Adrenal gland (tissue), 9 donors: ENCODE measurements at regions not wholly inside any gene's neighbourhood (a gene's known extent, or its start where the extent isn't known, plus 50 kb on each side); places are given as distances from the start of the nearest gene placed in this dataset.

Source experiments
- DNase-seq, 7 donors: peaks; one replicate each; pipeline ENCODE4 v3.0.0-alpha.2; 2019 to 2020
- H3K27ac ChIP-seq, 5 donors: fragments of 200-600 bp; sonication (generic) in 4 of 5; 1 replicate in 3 of 5; 2 replicates in 2 of 5; pipeline versions ENCODE4 v1.5.1 to v1.8.0; 2016 to 2020; ENCODE audit warnings: mild to moderate bottlenecking in 1 of 5
- H3K27me3 ChIP-seq: fragments of 200-600 bp; 2 replicates; pipeline ENCODE4 v1.8.0; 2021
- H3K36me3 ChIP-seq, 2 donors: fragments of 200-600 bp; replicated peaks in 1 of 2; 1 replicate in 1 of 2; 2 replicates in 1 of 2; pipeline versions ENCODE4 v1.5.1 to v1.8.0; 2018 to 2022
- H3K4me1 ChIP-seq, 2 donors: fragments of 200-600 bp; replicated peaks in 1 of 2; 1 replicate in 1 of 2; 2 replicates in 1 of 2; pipeline versions ENCODE4 v1.5.1 to v1.8.0; 2018 to 2021
- H3K4me3 ChIP-seq, 4 donors: fragments of 200-600 bp; sonication (generic) in 3 of 4; one replicate each; pipeline ENCODE4 v1.5.1; 2016 to 2018
- H3K9me3 ChIP-seq, 3 donors: fragments of 200-600 bp; sonication (generic) in 1 of 3; replicated peaks in 1 of 3; 1 replicate in 2 of 3; 2 replicates in 1 of 3; pipeline versions ENCODE4 v1.5.1 to v1.8.0; 2016 to 2021
- POLR2A ChIP-seq, 2 donors: fragments of 450-650 bp; IDR thresholded peaks; one replicate each; pipeline ENCODE4 v1.6.1; 2017; ENCODE audit warnings: antibody characterized with exemption in 2 of 2, mild to moderate bottlenecking in 2 of 2, moderate library complexity in 1 of 2
- WGBS, 4 donors: extraction: QIAGEN DNeasy Blood & Tissue Kit in 2 of 4; methylation state at CpG; one replicate each; pipeline versions ENCODE4 v1.1.5 to v1.1.7; 2013 to 2017; 5-methylcytosine and 5-hydroxymethylcytosine counted together
- intact Hi-C, 2 donors: fragments of 100-400 bp; cut with DNase I; formaldehyde crosslinking; loops; one replicate each; pipeline versions ENCODE4 v1.14.1 to v1.15.0; 2022 to 2023
- TF ChIP-seq, protein P1 (sequence below), 6 experiments: fragments of 450-650 bp in 4 of 6; fragments of 200-600 bp in 2 of 6; sonication (generic) in 1 of 6; IDR thresholded peaks; 1 replicate in 5 of 6; 2 replicates in 1 of 6; pipeline versions ENCODE4 v1.5.1 to v1.8.0; 2016 to 2021; ENCODE audit warnings: antibody characterized with exemption in 6 of 6, mild to moderate bottlenecking in 2 of 6, moderate library complexity in 1 of 6
- donor health status: healthy with polysubstance abuse.
- donor health status: Bipolar disorder and iron deficiency.
- donor health status: DM: yes; HTN: yes; CAD: no.
- donor health status: DM: no; HTN: no; CAD: no.
- donor health status: DM: no; HTN: no; CAD: no.

DNA sequence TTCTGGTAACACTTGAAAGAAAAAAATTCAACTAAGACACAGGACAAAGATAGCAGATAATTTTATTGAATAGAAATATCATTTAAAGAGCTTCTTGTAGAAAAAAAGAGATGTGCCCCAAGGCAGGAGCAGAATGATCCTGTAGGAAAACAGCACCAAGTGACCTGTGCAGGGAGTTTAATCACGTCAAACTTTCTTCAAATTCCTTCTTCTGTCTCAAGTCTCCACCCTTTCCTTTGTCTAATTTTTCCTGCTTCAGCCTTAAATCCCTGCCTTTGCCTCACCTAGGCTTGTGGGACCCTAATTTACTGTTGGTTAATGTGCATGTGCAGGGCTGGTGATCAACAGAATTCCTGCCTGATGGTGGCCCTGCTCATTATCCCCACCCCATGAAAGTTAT is 481.4 kb downstream of the IPMK start:
- H3K4me1 ChIP-seq: no peaks in the 10 kb centered on the region
- DNase-seq: no peak
- no peak overlapping the region for H3K4me3 ChIP-seq
- TF ChIP-seq POLR2A (IDR thresholded peaks at IDR 0.05): no peak
- TF ChIP-seq, protein P1, sequence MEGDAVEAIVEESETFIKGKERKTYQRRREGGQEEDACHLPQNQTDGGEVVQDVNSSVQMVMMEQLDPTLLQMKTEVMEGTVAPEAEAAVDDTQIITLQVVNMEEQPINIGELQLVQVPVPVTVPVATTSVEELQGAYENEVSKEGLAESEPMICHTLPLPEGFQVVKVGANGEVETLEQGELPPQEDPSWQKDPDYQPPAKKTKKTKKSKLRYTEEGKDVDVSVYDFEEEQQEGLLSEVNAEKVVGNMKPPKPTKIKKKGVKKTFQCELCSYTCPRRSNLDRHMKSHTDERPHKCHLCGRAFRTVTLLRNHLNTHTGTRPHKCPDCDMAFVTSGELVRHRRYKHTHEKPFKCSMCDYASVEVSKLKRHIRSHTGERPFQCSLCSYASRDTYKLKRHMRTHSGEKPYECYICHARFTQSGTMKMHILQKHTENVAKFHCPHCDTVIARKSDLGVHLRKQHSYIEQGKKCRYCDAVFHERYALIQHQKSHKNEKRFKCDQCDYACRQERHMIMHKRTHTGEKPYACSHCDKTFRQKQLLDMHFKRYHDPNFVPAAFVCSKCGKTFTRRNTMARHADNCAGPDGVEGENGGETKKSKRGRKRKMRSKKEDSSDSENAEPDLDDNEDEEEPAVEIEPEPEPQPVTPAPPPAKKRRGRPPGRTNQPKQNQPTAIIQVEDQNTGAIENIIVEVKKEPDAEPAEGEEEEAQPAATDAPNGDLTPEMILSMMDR (IDR thresholded peaks at IDR 0.05): no peak
- WGBS, 4 donors: 30 to 35% (median 34%) methylated on average over 1 of the region's 1 CpG
- H3K27me3 ChIP-seq: no peaks in the 10 kb centered on the region
- no peak overlapping the region for H3K27ac ChIP-seq
- intact Hi-C loops: no loop called here
- H3K9me3 ChIP-seq: no peaks in the 10 kb centered on the region
- no peaks in the 10 kb centered on the region for H3K36me3 ChIP-seq

DNA sequence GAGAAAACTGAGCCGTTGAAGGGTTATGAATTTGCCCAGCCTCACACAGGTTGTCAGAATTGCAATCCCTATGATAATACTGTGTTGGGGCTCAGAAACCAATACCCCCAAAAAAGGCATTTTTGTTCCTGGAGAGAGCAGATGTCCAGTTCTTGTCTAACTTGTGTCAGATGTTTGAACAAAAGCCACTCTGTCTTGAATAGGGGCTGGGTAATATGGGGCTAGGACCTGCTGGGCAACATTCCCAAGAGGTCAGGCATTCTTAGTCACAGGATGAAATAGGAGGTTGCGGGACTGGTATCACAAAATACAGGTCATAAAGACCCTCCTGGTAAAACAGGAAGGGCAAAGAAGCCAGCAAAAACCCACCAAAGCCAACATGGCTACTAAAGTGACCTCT is 482.1 kb downstream of the IPMK start:
- H3K36me3 ChIP-seq: no peaks in the 10 kb centered on the region
- H3K27ac ChIP-seq: no peak overlapping the region
- WGBS, 4 donors: 64 to 89% (median 80%) methylated on average over 2 of the region's 2 CpGs
- no peaks in the 10 kb centered on the region for H3K27me3 ChIP-seq
- no peaks in the 10 kb centered on the region for H3K4me1 ChIP-seq
- H3K4me3 ChIP-seq: no peak overlapping the region
- no peaks in the 10 kb centered on the region for H3K9me3 ChIP-seq
- no peak for DNase-seq
- TF ChIP-seq, protein P1 (IDR thresholded peaks at IDR 0.05): no peak
- no peak for TF ChIP-seq POLR2A (IDR thresholded peaks at IDR 0.05)
- intact Hi-C loops: no loop called here

DNA sequence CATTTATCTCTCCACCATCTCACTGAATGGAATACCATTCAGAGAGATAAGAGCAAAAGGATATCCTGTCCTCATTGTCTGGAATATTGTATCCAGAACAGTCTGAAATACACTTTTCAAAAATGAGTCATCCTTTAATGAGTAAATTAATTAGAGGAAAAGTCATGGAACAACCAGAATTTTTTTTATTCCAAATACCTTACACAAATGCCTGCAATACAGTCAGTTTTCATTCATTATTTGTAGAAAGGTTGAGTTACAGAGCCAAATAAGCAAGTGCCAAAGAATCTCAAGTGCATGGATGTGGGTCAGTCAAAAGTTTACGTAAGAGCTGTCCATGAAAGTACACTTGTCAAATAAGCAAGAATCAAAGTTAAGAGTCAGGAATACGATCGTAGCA is 482.6 kb downstream of the IPMK start:
- H3K4me3 ChIP-seq: no peak overlapping the region
- H3K36me3 ChIP-seq: no peaks in the 10 kb centered on the region
- H3K9me3 ChIP-seq: no peaks in the 10 kb centered on the region
- WGBS, 4 donors: 49 to 61% (median 59%) methylated on average over 3 of the region's 3 CpGs
- TF ChIP-seq, protein P1 (IDR thresholded peaks at IDR 0.05): no peak
- TF ChIP-seq POLR2A (IDR thresholded peaks at IDR 0.05): no peak
- no peak overlapping the region for H3K27ac ChIP-seq
- intact Hi-C loops: no loop called here
- H3K27me3 ChIP-seq: no peaks in the 10 kb centered on the region
- DNase-seq: no peak
- H3K4me1 ChIP-seq: no peaks in the 10 kb centered on the region

DNA sequence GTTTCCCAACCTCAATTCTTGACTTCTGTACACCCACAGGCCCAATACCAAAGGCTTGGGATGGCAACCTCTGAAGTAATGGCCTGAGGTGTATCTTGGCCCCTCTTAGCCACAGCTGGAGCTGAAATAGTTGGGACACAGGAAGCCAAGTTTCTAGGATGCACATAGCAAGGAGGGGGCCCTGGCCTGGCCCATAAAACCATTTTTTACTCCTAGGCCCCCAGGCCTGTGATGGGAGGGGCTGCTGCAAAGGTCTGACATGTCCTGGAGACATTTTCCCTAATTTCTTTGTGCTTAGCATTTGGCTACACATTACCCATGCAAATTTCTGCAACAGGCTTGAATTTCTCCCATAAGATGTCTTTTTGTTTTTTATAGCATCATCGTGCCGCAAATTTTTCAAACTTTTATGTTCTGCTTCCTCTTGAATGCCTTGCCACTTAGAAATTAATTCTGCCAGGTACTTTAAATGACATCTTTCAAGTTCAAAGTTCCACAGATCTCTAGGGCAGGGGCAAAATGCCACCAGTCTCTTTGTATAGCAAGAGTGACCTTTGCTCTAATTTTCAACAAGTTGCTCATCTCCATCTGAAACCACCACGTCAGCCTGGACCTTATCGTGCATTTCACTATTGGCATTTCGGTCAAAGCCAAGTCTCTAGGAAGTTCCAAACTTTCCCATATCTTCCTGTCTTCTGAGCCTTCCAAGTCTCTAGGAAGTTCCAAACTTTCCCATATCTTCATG is 490.8 kb downstream of the IPMK start:
- H3K27ac ChIP-seq: no peak overlapping the region
- WGBS, 4 donors: 57 to 78% (median 70%) methylated on average over 5 of the region's 5 CpGs
- no peak overlapping the region for H3K4me3 ChIP-seq
- intact Hi-C loops: no loop called here
- no peaks in the 10 kb centered on the region for H3K36me3 ChIP-seq
- H3K4me1 ChIP-seq: no peaks in the 10 kb centered on the region
- no peak for DNase-seq
- no peaks in the 10 kb centered on the region for H3K27me3 ChIP-seq
- H3K9me3 ChIP-seq: no peaks in the 10 kb centered on the region
- TF ChIP-seq, protein P1 (IDR thresholded peaks at IDR 0.05): no peak
- TF ChIP-seq POLR2A (IDR thresholded peaks at IDR 0.05): no peak
